GM19455 (cell line): ENCODE measurements at regions not wholly inside any gene's neighbourhood (a gene's known extent, or its start where the extent isn't known, plus 50 kb on each side); places are given as distances from the start of the nearest gene placed in this dataset.
"Not testable (repeated sequence)": the region's sequence is repeated elsewhere in the genome, so short reads cannot be mapped to it uniquely, and the experiment has no call there.

Experiments used
- ATAC-seq: cut with Tn5 transposase; IDR thresholded peaks from one replicate; pipeline ENCODE4 v1.9.1; 2021; ENCODE audit not compliant: unreplicated experiment

DNA sequence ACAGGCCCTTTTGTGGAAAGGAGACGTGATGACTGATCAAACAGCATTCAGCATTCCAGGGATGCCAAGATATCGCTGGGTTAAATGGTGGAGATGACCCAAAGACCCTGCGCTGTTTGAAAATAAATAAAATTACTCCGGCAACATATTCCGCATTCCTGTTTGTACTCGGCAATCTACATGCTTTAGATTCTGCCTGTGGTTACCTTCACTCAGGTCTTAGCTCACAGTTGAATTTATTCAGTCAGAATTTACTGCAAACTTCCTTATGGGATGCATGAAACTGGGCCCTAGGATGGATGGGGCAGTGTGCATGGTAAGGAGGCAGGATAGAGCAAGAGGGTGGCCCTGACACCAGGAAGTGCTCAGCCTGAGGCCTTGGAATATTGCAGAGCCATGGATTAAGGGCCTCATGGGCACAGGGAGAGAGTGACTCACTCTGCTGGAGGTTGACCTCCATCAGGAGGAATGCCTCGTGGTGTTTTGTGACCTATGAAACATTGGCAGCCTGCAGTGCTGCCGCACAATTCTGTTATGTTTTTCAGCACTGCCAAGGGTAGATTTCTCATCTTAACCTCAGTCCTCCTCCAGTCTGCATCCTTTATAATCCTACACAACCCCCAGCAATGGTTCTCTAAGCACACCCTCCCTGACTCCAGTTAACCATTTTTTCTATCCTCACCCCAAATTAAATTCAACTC, 321.4 kb downstream of the IRS1 start:
- ATAC-seq: no peak

DNA sequence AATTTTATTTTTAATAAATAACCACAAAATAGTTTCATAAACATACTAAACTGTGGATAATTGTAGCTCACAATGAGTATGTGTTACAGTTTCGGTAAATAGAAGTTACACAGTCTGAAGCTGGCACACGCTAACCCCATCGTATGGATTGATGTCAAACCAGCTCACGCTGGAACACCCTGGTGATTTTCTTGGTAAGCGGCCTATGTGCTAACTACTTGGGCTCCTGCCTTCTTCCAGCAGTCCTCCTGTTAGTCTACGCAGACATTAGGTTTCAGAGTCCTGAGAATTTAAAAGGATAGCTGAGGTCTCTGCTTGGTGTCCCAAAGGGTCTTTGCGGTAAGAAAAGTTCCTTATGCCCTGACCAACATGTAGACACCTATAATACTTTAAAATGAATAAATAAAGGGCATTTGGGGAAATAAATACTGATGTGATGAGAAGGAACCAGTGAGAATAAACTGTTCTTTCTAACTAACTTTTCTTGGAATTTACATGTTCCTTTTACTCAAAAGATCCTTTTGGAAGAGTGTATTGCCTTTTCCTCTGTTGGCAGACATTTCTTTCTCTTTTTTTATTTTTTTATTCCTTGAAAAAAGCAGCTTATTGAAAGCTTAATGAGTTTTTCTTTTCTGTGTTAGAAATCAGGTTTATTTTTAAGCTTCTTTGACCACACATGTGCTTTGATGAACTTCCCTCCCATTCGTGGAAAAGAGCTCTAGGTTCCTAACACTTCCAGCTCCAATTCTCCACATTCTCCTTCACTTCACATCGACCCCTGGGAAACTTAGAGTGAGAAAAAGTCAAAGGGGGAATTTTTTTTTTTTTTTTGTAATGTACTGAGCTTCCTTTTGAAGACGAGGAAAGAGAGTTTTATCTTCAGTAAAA, 322.2 kb downstream of the IRS1 start:
- ATAC-seq: no peak

DNA sequence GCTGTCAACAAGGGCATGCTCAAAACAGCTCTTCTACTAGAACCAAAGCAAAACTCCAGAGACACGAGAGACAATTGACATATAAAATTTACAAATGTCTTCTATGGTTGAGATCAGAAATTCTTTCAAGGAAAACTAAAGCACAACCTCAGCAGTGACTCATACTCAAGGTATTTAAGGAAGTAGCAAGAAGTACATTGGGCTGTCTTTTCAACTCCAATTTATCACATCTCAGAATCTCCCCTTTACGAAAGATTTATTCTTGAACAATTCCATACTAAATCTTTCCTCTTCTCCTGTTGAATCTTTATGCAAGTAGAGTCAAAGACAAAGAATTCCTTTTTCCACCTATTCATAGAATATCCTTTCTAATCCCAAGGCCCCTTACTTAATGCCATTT, 324.0 kb downstream of the IRS1 start:
- ATAC-seq: no peak

DNA sequence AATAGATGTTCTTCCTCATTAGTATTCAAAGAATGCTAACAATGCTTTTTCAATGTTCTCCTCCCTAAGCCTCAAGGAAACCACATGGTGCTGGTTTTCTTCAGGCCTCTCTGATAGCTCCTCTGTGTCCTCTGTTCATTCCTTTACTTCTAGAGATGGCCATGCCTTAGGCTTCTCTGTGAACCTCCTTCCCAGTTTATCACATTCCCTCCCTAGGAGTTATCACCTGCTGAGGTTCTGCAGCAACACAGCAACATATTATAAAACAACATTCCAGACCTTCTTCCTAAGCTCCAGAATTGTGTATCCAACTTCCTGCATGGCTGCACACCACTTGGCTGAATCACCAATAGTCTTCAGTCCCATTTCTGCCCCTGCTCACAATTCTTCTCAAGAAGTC, 325.5 kb downstream of the IRS1 start:
- ATAC-seq: no peak

DNA sequence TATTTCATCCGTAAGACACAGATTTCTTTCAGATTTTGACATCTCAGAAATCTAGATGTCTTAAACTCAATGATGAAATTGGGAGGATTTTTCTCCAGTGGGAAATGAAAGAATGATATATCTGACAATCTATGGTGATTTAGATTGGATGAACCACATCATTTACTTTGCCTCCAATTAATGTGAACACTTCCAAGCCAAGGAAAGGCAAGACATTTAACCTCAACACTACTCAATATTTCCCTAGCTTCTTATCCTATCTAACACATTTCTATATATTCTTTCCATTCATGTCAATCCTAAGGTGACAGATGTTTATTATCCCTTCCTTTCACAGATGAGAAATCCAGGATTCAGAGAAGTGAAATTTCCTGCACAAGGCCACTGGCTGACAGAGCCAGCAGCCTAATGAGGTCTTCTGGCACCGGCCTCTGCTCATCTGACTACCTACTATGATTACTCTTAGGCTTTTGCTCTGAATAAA, 327.6 kb downstream of the IRS1 start:
- ATAC-seq: no peak

DNA sequence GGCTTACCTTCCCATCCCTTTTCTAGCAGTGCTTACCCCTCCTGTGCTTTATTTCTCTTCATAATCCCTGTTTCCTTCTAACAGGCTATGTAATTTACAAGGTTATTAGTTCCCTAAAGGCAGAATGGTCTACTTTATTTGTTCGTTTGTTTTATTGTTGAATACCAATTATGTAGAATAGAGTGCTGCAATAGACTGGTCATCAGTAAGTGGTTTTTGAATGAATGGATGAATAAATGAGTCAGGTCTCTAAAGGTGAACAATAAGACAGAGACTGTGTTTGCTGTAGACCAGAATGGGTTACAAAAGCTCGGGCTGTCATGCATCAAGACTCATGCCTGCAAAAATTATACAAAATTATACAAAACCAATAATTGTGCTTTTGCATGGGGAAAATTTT, 332.0 kb downstream of the IRS1 start:
- no peak for ATAC-seq

DNA sequence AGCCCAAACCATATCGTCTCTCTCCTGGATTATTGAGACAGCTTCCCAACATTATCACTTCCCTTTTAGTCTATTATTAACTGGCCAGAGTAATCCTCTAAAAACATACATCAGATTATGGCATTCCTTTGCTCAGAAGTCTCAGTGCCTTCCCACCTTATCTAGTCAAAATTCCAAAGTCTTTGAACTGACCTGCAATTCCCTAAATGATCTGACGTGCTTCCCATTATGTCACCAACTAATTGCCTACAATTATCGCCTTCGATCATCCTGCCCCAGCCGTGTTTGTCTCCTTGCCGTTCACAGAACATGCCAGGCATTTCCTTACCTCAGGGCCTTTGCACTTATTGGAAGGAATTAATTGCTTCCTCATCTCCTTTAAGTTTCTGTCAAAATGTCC, 332.4 kb downstream of the IRS1 start:
- no peak for ATAC-seq

DNA sequence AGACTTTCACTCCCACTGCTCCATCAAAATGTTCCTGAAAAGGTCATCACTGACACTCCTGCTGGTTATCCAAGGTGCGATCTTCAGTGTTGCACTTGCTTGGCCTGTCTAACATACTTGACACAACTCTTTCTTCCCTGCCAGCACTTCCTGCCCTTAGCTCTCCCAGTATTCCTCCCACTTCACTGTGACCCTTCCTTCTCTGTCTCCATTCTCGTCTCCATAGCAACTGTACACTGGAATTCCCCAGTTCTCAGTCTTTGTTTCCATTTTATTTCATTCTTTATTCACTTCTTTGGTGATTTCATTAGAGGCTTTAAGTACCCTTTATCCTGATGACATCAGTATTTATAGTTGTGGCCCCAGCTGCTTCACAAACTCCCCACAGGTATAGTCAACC, 333.0 kb downstream of the IRS1 start:
- no peak for ATAC-seq

DNA sequence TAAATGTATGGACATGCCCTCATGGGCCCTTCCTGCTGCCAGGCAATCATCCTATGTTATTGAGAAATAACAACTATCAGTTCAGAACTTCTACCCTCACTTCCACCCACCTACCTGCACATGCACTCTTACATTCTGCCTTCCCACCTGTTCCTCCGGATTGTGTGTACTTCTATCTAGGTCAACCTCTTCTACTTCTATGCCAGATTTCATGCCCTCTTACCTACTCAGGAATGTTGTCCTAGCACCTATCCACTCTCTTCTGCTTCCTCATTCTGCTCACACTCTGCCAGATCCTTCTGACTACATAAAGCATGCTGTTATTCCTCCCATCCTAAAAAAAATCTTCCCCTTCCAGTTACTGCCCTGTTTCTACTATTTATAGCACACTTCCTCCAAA, 333.5 kb downstream of the IRS1 start:
- no peak for ATAC-seq

DNA sequence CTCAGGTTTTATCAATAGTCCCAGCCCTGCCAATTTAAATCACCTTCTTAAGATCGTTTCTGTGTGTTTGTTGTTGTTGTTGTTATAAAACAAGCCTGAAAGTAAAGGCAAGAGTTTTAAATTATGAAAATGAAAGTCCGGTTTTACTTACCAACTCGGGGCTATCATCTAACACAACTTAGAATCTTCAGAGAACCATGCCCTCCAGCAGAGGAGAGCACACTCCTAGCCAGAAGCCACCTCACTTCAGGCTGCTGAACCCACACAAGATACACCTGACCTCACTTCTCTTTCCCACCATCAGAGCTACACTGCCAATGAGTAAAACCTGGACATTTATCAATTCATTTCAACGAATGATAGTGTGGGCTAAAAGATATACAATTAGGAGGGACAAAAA, 335.2 kb downstream of the IRS1 start:
- ATAC-seq: no peak

DNA sequence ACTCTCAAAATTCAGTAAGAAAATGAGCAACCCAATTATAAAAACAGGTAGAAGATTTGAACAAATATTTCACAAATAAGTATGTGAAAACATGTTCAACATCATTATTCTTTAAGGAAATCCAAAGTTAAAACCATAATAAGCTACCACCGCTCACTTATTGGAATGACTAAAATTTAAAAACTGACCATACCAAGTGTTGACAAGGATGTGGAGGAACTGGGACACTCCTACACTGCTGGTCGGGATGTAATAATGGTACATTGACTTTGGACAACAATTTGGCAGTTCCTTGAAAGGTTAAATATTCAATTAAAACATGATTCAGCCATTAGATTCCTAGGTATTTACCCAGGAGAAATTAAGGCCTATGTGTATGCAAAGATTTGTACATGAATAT, 336.5 kb downstream of the IRS1 start:
- no peak for ATAC-seq

DNA sequence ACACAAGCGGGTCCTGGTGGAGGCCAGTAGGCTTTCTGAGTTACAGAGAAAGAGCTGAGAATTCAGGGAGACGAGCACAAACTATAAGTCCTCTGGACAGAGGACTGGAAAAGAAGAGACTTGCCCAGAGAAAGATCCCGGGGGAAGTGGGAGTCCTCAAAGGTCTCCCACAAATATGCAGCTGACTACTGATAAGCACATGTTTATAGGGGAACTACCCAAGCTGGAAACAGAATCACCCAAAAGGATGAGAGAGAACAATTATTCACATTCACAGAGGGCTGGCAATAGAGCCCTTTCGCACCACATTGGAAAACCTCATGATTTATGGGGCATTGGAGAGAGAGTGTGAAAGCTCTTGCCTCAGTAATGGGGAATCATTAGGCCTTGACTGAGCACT, 337.6 kb downstream of the IRS1 start:
- ATAC-seq: no peak

DNA sequence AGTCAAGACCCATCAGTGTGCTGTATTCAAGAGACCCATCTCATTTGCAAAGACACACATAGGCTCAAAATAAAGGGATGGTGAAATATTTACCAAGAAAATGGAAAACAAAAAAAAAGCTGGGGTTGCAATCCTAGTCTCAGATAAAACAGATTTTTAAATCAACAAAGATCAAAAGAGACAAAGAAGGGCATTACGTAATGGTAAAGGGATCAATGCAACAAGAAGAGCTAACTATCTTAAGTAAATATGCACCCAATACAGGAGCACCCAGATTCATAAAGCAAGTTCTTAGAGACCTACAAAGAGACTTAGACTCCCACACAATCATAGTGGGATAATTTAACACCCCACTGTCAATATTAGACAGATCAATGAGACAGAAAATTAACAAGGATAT, 343.5 kb downstream of the IRS1 start:
- not testable (repeated sequence) for ATAC-seq

DNA sequence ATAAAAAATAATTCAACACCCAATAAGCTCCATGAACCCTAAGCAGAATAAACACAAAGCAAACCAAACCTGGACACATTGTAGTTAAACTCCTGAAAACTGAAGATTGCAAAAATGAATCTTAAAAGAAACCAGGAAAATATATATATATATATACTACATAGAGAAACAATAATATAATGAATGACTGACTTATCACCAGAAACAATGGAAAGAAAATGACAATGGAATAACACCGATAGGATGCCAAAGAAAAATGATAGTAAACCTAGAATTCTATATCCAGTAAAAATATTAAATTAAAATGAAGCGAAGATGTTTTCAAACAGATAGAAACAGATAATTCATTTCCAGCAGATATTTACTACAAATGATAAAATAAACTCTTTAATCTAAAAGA, 346.9 kb downstream of the IRS1 start:
- no peak for ATAC-seq

DNA sequence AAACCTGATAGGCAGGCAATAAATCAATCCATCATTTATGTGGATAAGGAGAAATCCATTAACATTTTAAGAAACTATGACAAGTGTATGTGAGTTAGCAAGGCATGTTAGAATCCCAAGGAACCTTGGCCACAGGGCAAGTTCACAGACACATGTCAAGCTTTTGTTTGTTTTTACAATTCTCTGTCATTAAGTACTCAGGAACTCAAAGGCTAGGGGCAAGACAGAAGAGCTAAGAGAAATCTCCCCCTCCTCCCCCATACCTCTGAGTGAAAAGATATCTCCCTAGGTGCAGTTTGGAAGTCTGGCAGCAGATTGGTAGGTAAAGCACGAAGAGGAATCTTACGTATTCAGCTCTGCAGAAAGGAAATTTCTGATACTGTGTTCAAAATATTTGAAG, 348.1 kb downstream of the IRS1 start:
- ATAC-seq: no peak

DNA sequence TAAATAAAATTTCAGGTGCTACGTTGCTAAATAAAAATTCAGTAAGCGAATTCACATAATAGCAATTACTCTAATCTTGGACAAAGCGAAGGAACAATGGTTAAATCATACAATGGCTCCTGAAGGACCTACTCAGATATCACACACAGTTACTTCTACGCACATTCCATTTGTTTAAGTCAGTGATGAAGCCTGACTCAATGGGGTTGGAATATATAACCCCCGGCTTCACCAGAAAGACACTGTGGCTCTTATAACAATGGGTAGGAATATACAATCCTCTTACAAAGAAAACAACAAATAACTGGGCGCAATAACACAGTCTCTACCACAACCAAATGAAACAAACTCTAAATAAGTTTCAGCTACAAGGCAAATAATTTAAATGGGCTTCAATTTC, 349.5 kb downstream of the IRS1 start:
- ATAC-seq: no peak

DNA sequence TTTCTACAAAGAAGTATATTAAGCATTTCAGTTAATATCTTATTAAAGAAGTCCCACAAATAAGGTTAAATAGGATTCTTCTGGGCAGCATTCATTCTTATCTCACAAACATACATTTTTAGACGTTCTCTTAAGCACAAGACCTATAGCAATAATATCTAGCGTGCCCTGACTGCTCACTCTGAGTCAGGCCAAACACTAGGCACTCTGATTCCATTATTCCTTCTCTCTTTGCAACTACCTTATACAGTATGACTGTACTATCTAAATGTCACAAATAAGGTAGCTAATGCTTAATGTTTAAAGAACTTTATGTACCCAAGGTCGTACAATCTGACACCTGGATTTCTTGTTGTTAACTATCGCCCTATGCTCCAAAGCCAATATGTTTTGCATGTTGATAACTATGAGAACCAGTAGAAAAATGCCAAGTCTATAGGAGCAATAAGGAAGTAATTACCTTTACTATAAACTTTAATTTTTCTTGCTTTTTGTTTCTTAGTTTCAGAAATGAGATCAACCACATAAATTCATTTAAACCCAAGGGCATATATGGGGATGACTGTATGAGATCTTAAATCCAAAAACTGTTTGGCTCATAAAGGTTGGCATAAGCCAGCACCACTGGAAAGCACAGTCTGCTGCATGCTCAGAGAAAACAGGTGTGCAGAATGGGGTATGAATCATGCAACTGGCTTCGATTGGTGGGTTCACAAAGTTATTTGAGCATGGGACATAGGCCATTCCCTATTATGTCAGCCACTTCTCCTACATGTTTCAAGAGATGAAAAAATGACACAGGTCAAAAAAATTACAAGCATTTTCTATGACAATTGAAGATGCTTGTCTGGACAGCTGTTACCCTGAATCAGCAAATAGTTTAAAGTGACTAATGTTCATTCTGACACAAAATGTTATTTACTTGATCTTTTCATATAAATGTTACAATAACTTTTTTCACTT, 352.0 kb downstream of the IRS1 start:
- ATAC-seq: no peak

DNA sequence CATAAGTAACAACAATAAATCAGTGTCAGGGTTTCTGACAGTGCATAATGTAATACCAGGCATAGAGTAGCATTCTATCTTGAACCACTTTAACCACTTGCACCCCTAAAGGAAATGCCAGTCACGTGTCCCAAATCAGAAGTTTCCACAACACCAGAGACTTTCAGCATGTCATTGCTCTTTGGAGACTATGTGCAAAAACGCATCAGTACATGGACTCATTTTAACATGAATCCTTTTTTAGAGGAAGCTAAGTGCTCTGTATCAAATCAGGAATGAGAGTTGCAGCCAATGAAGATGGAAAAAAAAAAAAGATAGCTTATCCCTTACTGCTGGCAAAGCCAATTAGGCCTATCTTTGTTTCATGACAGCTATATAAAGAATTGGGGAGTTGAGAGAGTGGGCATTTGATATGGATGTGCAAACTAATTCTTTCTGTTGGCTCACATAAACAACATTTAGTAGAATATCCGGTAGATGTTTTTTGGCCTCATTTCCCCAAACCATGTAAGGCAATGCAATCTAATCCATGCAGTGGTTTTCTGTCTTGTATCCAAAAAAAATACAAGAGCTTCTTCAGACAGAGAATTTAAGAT, 353.1 kb downstream of the IRS1 start:
- no peak for ATAC-seq

DNA sequence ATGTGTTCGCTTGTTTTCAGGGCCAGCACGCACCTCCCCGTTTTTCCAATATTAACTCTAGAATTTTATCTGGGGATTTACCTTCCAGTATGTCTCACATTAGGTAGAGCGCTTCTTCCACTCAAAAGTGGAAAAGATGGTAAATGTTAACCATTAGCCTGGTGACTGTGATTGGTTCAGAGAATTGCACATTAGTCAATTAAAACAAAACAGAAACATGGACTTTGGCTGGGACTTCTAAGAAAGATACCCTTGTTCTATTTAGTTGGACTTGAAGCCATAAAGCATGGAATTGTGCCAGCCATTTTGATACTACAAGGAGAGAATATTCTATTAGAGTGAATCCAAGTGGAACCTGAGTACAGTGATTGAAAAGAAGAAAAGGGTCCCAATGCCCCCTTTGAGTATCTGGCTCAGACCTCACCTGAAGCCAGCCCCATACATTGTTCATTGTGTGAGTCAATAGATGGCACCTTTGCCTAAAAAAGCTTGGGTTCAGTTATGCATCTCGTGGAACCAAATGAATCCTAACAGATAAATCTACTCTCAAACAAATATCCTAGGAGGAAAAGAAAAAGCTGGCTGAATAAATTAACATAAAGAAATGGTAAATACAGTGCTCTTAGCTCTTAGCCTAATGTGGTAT, 354.3 kb downstream of the IRS1 start:
- ATAC-seq: no peak

DNA sequence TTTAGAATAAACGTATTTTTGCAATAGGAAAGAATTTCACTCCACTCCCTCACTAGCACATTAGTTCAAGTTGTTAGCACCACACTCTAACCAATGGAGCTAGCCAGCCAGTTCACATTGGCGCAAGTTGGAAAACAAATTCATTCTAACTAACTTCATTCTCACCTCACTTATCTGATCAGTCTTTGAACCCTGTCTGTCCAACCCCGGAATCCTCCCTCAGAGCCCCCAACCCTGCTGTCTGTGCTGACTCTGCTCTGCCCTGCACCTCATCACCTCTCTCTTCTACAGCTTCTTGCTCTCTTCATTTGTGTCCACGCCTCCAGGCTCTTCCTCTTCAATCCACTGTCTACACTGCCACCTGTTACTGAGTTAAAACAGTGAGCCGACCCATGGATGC, 356.5 kb downstream of the IRS1 start:
- no peak for ATAC-seq
